ENCODE measurements at regions not wholly inside any gene's neighbourhood (a gene's known extent, or its start where the extent isn't known, plus 50 kb on each side); places are given as distances from the start of the nearest gene placed in this dataset.

DNA sequence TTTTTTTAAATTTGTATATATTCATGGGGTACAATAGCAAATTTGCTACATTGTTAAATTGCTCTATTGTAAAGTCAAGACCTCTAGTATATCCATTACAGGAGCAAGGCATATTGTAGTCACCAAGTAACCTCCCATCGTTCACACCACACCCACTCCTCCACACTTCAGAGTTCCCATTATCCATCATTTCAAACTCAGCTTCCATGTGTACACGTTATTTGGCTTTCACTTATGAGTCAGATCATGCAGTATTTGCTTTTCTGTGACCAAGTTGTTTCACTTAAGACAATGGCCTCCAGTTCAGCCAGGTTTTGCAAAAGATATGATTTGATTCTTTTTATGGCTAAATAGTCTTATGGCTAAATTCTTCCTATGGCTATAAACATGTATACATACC lies 2614.2 kb downstream of the PCDH7 start:
- Mint-ChIP-seq H3K9me3 (peaks cover 4% of the 10 kb centered on the region), H3K4me1 (no peaks in the 10 kb centered on the region), H3K36me3 (ENCODE audit: low read depth) (no peaks in the 10 kb centered on the region), H3K27ac (no peak overlapping the region), H3K27me3 (no peaks in the 10 kb centered on the region), H3K4me3 (no peak overlapping the region)
- intact Hi-C loops (cut with micrococcal nuclease): no loop called here
- DNase-seq: no peak

GRCh38 chr4:33339762-33340161 lies 2619.6 kb downstream of the PCDH7 start:
- H3K36me3 Mint-ChIP-seq (ENCODE audit: low read depth): no peaks in the 10 kb centered on the region
- no peak overlapping the region for H3K27ac Mint-ChIP-seq
- H3K9me3 Mint-ChIP-seq: no peaks in the 10 kb centered on the region
- H3K27me3 Mint-ChIP-seq: no peaks in the 10 kb centered on the region
- no peak overlapping the region for H3K4me3 Mint-ChIP-seq
- DNase-seq: no peak
- intact Hi-C loops (cut with micrococcal nuclease): no loop called here
- H3K4me1 Mint-ChIP-seq: no peaks in the 10 kb centered on the region

DNA sequence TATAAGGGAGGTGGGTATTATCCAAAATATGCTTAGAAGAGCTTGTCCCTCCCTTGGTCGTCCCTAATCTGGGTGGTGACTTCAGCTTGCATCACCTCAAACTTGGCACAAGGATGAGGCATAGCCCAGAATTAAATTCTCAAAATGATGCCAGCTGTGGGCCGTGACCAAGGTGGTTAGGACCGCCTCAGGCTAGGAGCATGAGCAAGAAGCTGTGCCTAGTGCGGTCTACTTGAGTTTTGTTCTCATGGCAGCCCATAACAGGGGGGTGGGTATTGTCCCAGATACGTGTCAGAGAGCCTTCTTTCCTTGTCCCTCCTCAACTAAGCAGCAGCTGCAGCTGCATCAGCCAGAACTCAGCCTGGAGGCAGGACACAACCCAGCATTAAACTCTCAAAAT lies 2620.0 kb downstream of the PCDH7 start:
- H3K4me1 Mint-ChIP-seq: no peaks in the 10 kb centered on the region
- H3K9me3 Mint-ChIP-seq: no peaks in the 10 kb centered on the region
- intact Hi-C loops (cut with micrococcal nuclease): no loop called here
- H3K36me3 Mint-ChIP-seq (ENCODE audit: low read depth): no peaks in the 10 kb centered on the region
- no peak overlapping the region for H3K27ac Mint-ChIP-seq
- no peak for DNase-seq
- no peak overlapping the region for H3K4me3 Mint-ChIP-seq
- no peaks in the 10 kb centered on the region for H3K27me3 Mint-ChIP-seq

- Mint-ChIP-seq H3K4me3 (no peak overlapping the region), H3K4me1 (no peaks in the 10 kb centered on the region), H3K36me3 (ENCODE audit: low read depth) (no peaks in the 10 kb centered on the region), H3K27me3 (no peaks in the 10 kb centered on the region), H3K27ac (no peak overlapping the region), H3K9me3 (no peaks in the 10 kb centered on the region)
- intact Hi-C loops (cut with micrococcal nuclease): no loop called here
- no peak for DNase-seq
These were observed 2629.2 kb downstream of the PCDH7 start for GRCh38 chr4:33349376-33349775.

GRCh38 chr4:33357121-33357520 lies 2637.0 kb downstream of the PCDH7 start:
- H3K4me3 Mint-ChIP-seq: no peak overlapping the region
- intact Hi-C loops (cut with micrococcal nuclease): no loop called here
- H3K27me3 Mint-ChIP-seq: no peaks in the 10 kb centered on the region
- no peaks in the 10 kb centered on the region for H3K9me3 Mint-ChIP-seq
- no peaks in the 10 kb centered on the region for H3K36me3 Mint-ChIP-seq (ENCODE audit: low read depth)
- H3K4me1 Mint-ChIP-seq: no peaks in the 10 kb centered on the region
- DNase-seq: no peak
- H3K27ac Mint-ChIP-seq: no peak overlapping the region

- no peak for DNase-seq
- Mint-ChIP-seq H3K36me3 (ENCODE audit: low read depth) (no peaks in the 10 kb centered on the region), H3K4me1 (no peaks in the 10 kb centered on the region), H3K27me3 (no peaks in the 10 kb centered on the region), H3K27ac (no peak overlapping the region), H3K4me3 (no peak overlapping the region), H3K9me3 (peaks cover 5% of the 10 kb centered on the region)
- intact Hi-C loops (cut with micrococcal nuclease): no loop called here
These were observed 2649.3 kb downstream of the PCDH7 start for GRCh38 chr4:33369446-33369845.

DNA sequence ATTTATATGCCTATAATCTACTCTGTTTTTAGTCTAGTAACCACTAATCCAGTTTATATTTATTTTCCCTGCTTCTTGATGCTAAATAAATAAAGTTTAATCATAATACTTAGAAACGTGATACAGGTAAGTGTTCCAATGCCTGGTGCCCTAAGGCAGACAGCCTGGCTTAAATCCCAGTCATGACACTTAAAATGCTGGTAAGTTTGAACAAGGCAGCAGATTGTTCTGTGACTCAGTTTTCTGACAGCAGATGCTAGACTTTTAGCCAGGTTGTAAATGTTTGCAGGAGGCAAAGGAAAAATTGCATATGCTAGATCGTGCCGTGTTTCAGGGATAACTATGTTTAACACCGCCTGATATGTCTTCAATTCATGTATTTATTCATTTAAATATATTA lies 2661.6 kb downstream of the PCDH7 start:
- Mint-ChIP-seq H3K36me3 (ENCODE audit: low read depth) (no peaks in the 10 kb centered on the region), H3K9me3 (peaks cover 7% of the 10 kb centered on the region), H3K27ac (no peak overlapping the region), H3K4me3 (no peak overlapping the region), H3K27me3 (no peaks in the 10 kb centered on the region), H3K4me1 (no peaks in the 10 kb centered on the region)
- intact Hi-C loops (cut with micrococcal nuclease): no loop called here
- DNase-seq: no peak

DNA sequence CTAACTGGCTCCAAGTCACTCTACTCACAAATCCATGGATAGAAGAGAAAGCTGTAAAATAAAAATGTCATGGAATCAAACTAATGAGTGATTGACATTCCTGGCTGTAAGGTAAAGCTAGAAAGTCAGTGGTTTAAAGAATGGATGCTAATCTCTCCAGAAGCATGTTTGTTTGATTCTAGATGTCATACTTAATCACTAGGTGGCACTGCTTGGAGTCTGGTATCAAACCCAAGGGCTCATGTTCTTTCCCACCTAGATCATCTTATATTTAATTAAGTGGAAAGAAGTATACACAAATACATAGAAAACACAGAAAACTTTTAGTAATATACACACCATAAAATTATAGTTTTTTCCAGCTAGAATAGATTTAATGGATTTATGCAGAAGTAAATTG lies 2666.6 kb downstream of the PCDH7 start:
- no peak for DNase-seq
- Mint-ChIP-seq H3K27me3 (no peaks in the 10 kb centered on the region), H3K36me3 (ENCODE audit: low read depth) (no peaks in the 10 kb centered on the region), H3K4me1 (no peaks in the 10 kb centered on the region), H3K4me3 (no peak overlapping the region), H3K27ac (no peak overlapping the region), H3K9me3 (peaks cover 7% of the 10 kb centered on the region)
- intact Hi-C loops (cut with micrococcal nuclease): no loop called here

DNA sequence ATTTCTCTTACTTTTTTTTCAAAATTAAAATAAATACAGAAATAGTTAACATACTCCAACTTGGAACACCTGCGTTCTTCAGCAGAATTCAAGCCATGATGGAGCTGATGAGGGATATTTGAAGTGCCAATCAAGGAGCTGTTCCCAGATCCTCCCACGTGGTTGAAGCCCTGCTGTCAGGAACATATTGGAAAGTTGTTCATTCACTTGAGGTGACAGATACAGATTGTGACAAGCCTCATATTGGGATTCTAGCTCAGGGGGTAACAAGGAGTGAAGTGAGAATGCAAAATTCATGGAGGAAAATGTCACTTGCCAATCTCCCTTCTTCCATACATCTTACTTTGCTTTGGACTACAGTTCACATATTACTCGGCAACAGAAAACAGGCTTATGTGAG lies 2670.8 kb downstream of the PCDH7 start:
- no peak for DNase-seq
- H3K27me3 Mint-ChIP-seq: no peaks in the 10 kb centered on the region
- H3K9me3 Mint-ChIP-seq: no peaks in the 10 kb centered on the region
- H3K4me1 Mint-ChIP-seq: no peaks in the 10 kb centered on the region
- no peak overlapping the region for H3K4me3 Mint-ChIP-seq
- intact Hi-C loops (cut with micrococcal nuclease): no loop called here
- H3K36me3 Mint-ChIP-seq (ENCODE audit: low read depth): no peaks in the 10 kb centered on the region
- H3K27ac Mint-ChIP-seq: no peak overlapping the region

GRCh38 chr4:33395731-33396485 lies 2675.7 kb downstream of the PCDH7 start:
- H3K27me3 Mint-ChIP-seq: no peaks in the 10 kb centered on the region
- DNase-seq: no peak
- H3K4me1 Mint-ChIP-seq: no peaks in the 10 kb centered on the region
- intact Hi-C loops (cut with micrococcal nuclease): no loop called here
- H3K9me3 Mint-ChIP-seq: peaks cover 3% of the 10 kb centered on the region
- no peak overlapping the region for H3K27ac Mint-ChIP-seq
- no peaks in the 10 kb centered on the region for H3K36me3 Mint-ChIP-seq (ENCODE audit: low read depth)
- H3K4me3 Mint-ChIP-seq: no peak overlapping the region

GRCh38 chr4:33400504-33400903 lies 2680.3 kb downstream of the PCDH7 start:
- Mint-ChIP-seq H3K36me3 (ENCODE audit: low read depth) (no peaks in the 10 kb centered on the region), H3K9me3 (peaks cover 7% of the 10 kb centered on the region), H3K4me1 (no peaks in the 10 kb centered on the region), H3K27ac (no peak overlapping the region), H3K4me3 (no peak overlapping the region), H3K27me3 (no peaks in the 10 kb centered on the region)
- intact Hi-C loops (cut with micrococcal nuclease): no loop called here
- DNase-seq: no peak

DNA sequence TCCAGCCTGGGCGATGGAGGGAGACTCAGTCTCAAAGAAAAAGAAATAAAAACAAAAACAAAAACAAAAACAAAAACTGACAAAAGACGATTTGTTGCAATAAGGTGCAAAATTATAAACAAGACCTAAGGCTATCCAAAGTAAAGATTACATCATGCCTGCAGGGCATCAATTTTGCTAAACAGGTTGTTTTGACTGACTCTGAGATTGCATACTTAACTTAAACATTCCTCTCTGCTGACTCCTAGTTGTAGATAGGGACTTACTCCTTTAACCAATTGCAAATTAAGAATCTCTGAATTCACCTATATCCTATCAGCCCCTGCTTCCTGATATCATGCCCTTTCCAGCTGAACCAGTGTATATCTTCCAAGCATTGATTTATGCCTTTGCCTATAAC lies 2687.3 kb downstream of the PCDH7 start:
- intact Hi-C loops (cut with micrococcal nuclease): no loop called here
- no peak for DNase-seq
- Mint-ChIP-seq H3K4me3 (no peak overlapping the region), H3K27ac (no peak overlapping the region), H3K4me1 (no peaks in the 10 kb centered on the region), H3K27me3 (no peaks in the 10 kb centered on the region), H3K36me3 (ENCODE audit: low read depth) (no peaks in the 10 kb centered on the region), H3K9me3 (peaks cover 4% of the 10 kb centered on the region)

GRCh38 chr4:33411182-33411581 lies 2691.0 kb downstream of the PCDH7 start:
- DNase-seq: no peak
- peaks cover 3% of the 10 kb centered on the region for H3K9me3 Mint-ChIP-seq

DNA sequence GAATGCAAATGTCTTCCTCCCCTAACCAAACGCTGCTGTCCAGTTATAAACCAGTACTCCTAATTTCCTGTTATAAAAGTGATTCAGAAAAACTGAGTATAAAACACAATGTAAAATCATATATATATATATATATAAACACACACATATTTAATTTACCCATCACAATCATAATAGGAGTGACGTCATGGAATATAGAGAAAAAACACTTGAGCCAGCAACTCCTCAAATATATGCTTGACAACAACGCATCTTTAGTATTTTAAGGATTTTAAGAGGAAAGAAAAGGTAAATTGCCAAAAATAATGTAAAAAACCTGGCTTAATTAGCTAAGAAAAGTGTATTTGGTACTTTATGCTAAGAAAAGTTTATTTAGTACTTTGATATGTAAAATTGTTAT lies 2701.7 kb downstream of the PCDH7 start:
- DNase-seq: no peak
- H3K4me3 Mint-ChIP-seq: no peak overlapping the region
- no peaks in the 10 kb centered on the region for H3K4me1 Mint-ChIP-seq
- H3K27me3 Mint-ChIP-seq: no peaks in the 10 kb centered on the region
- peaks cover 3% of the 10 kb centered on the region for H3K9me3 Mint-ChIP-seq
- H3K27ac Mint-ChIP-seq: no peak overlapping the region
- intact Hi-C loops (cut with micrococcal nuclease): no loop called here
- no peaks in the 10 kb centered on the region for H3K36me3 Mint-ChIP-seq (ENCODE audit: low read depth)

More at GRCh38 chr4:33411182-33411581, 2691.0 kb downstream of the PCDH7 start:
- H3K27ac Mint-ChIP-seq: no peak overlapping the region
- H3K27me3 Mint-ChIP-seq: no peaks in the 10 kb centered on the region
- H3K4me1 Mint-ChIP-seq: no peaks in the 10 kb centered on the region
- H3K36me3 Mint-ChIP-seq (ENCODE audit: low read depth): no peaks in the 10 kb centered on the region
- no peak overlapping the region for H3K4me3 Mint-ChIP-seq
- intact Hi-C loops (cut with micrococcal nuclease): no loop called here

GRCh38 chr4:33422656-33423055 lies 2702.5 kb downstream of the PCDH7 start:
- H3K4me1 Mint-ChIP-seq: no peaks in the 10 kb centered on the region
- no peak overlapping the region for H3K4me3 Mint-ChIP-seq
- peaks cover 3% of the 10 kb centered on the region for H3K9me3 Mint-ChIP-seq
- intact Hi-C loops (cut with micrococcal nuclease): no loop called here
- no peaks in the 10 kb centered on the region for H3K36me3 Mint-ChIP-seq (ENCODE audit: low read depth)
- H3K27ac Mint-ChIP-seq: no peak overlapping the region
- no peak for DNase-seq
- H3K27me3 Mint-ChIP-seq: no peaks in the 10 kb centered on the region
